RPMI8226 (cell line): ENCODE measurements at regions not wholly inside any gene's neighbourhood (a gene's known extent, or its start where the extent isn't known, plus 50 kb on each side); places are given as distances from the start of the nearest gene placed in this dataset.
A peak's percentile ranks its signal among the peaks of the same experiment; 100 is the strongest.
"Not testable (repeated sequence)": the region's sequence is repeated elsewhere in the genome, so short reads cannot be mapped to it uniquely, and the experiment has no call there.

Source experiments
- DNase-seq: peaks from one replicate; pipeline ENCODE4 v3.0.0-alpha.2; 2015

- DNase-seq, result peak; percentile 68
Observed at GRCh38 chr5:81825237-81825636, 74.3 kb upstream of the SSBP2 start.

- DNase-seq, result not testable (repeated sequence)
Observed at GRCh38 chr5:81823736-81824135, 72.8 kb upstream of the SSBP2 start.

- DNase-seq, result no peak
Observed at GRCh38 chr5:81820863-81821262, 70.0 kb upstream of the SSBP2 start.

- no peak for DNase-seq
Observed at GRCh38 chr5:81820318-81820636, 69.4 kb upstream of the SSBP2 start.

- DNase-seq, result no peak
Observed at GRCh38 chr5:81819556-81820317, 68.8 kb upstream of the SSBP2 start.

- DNase-seq, result no peak
Observed at GRCh38 chr5:81817980-81818379, 67.1 kb upstream of the SSBP2 start.

GRCh38 chr5:81817086-81817485 lies 66.2 kb upstream of the SSBP2 start:
- no peak for DNase-seq

GRCh38 chr5:81815321-81815720 lies 64.4 kb upstream of the SSBP2 start:
- DNase-seq, result no peak

- no peak for DNase-seq
Observed at GRCh38 chr5:81808106-81808505, 57.2 kb upstream of the SSBP2 start.

GRCh38 chr5:81805086-81805485 lies 54.2 kb upstream of the SSBP2 start:
- DNase-seq, result peak; percentile 49

- DNase-seq, result peak; percentile 16
Observed at GRCh38 chr5:81803812-81804211, 52.9 kb upstream of the SSBP2 start.

- DNase-seq, result no peak
Observed at GRCh38 chr5:81802625-81803024, 51.7 kb upstream of the SSBP2 start.

- DNase-seq, result no peak
Observed at GRCh38 chr5:81802020-81802419, 51.1 kb upstream of the SSBP2 start.

- no peak for DNase-seq
Observed at GRCh38 chr5:81800797-81801196, 49.9 kb upstream of the SSBP2 start.
